ENCODE measurements at regions not wholly inside any gene's neighbourhood (a gene's known extent, or its start where the extent isn't known, plus 50 kb on each side); places are given as distances from the start of the nearest gene placed in this dataset.

- POLR2A ChIA-PET = no interaction called here
- CTCF ChIA-PET = no interaction called here
- TF ChIP-seq CTCF (IDR thresholded peaks at IDR 0.05; ENCODE audit: unreplicated experiment) = no peak
- Mint-ChIP-seq H3K9me3 (ENCODE audit: unreplicated experiment) (no peaks in the 10 kb centered on the region), H3K4me1 (ENCODE audit: insufficient read depth, unreplicated experiment) (no peaks in the 10 kb centered on the region), H3K27me3 (ENCODE audit: insufficient read depth, unreplicated experiment) (no peaks in the 10 kb centered on the region), H3K36me3 (ENCODE audit: insufficient read depth, unreplicated experiment) (no peaks in the 10 kb centered on the region), H3K27ac (ENCODE audit: low read depth, unreplicated experiment) (no peak overlapping the region), H3K4me3 (ENCODE audit: unreplicated experiment) (no peak overlapping the region)
- intact Hi-C loops (cut with micrococcal nuclease) = no loop called here
- DNase-seq (ENCODE audit: unreplicated experiment) = no peak
- no TSS peak for BruUV-seq (replicated peaks)
Observed at GRCh38 chr5:2453781-2454180, 297.7 kb downstream of the IRX2 start.

- Mint-ChIP-seq H3K4me1 (ENCODE audit: insufficient read depth, unreplicated experiment) (no peaks in the 10 kb centered on the region), H3K27me3 (ENCODE audit: insufficient read depth, unreplicated experiment) (no peaks in the 10 kb centered on the region)
Observed at GRCh38 chr5:2451100-2451499, 300.4 kb downstream of the IRX2 start.

GRCh38 chr5:2442496-2443354 is 308.8 kb downstream of the IRX2 start:
- CTCF ChIA-PET = interaction anchor here (0.6 kb wide), 1 partner anchor 18 kb away, joined by 4 read pairs; no protein-coding TSS in a partner anchor
- no peak for DNase-seq (ENCODE audit: unreplicated experiment)

More at GRCh38 chr5:2451100-2451499, 300.4 kb downstream of the IRX2 start:
- Mint-ChIP-seq H3K9me3 (ENCODE audit: unreplicated experiment) (peaks cover 10% of the 10 kb centered on the region), H3K4me3 (ENCODE audit: unreplicated experiment) (no peak overlapping the region), H3K27ac (ENCODE audit: low read depth, unreplicated experiment) (no peak overlapping the region), H3K36me3 (ENCODE audit: insufficient read depth, unreplicated experiment) (no peaks in the 10 kb centered on the region)
- no TSS peak for BruUV-seq (replicated peaks)
- ChIA-PET CTCF (no interaction called here), POLR2A (interaction anchor here (0.6 kb wide), 1 partner anchor 636 kb away, joined by 3 read pairs; no protein-coding TSS in a partner anchor)
- intact Hi-C loops (cut with micrococcal nuclease) = no loop called here
- no peak for TF ChIP-seq CTCF (IDR thresholded peaks at IDR 0.05; ENCODE audit: unreplicated experiment)
- DNase-seq (ENCODE audit: unreplicated experiment) = no peak

More at GRCh38 chr5:2442496-2443354, 308.8 kb downstream of the IRX2 start:
- peaks cover 10% of the 10 kb centered on the region for H3K9me3 Mint-ChIP-seq (ENCODE audit: unreplicated experiment)
- BruUV-seq (replicated peaks) = no TSS peak
- no peak for TF ChIP-seq CTCF (IDR thresholded peaks at IDR 0.05; ENCODE audit: unreplicated experiment)
- POLR2A ChIA-PET = no interaction called here
- no peaks in the 10 kb centered on the region for H3K36me3 Mint-ChIP-seq (ENCODE audit: insufficient read depth, unreplicated experiment)
- intact Hi-C loops (cut with micrococcal nuclease) = no loop called here
- no peaks in the 10 kb centered on the region for H3K4me1 Mint-ChIP-seq (ENCODE audit: insufficient read depth, unreplicated experiment)
- no peak overlapping the region for H3K4me3 Mint-ChIP-seq (ENCODE audit: unreplicated experiment)
- H3K27me3 Mint-ChIP-seq (ENCODE audit: insufficient read depth, unreplicated experiment) = peaks cover 11% of the 10 kb centered on the region
- no peak overlapping the region for H3K27ac Mint-ChIP-seq (ENCODE audit: low read depth, unreplicated experiment)

Measured in MCF 10A (cell line).